Esophagus squamous epithelium (tissue), 5 donors: ENCODE measurements at regions not wholly inside any gene's neighbourhood (a gene's known extent, or its start where the extent isn't known, plus 50 kb on each side); places are given as distances from the start of the nearest gene placed in this dataset.

Experiments used
- DNase-seq: peaks from one replicate; lab custom pipeline; 2025; lab: John Stamatoyannopoulos, UW
- H3K27ac ChIP-seq, 4 donors: fragments of 200-600 bp; sonication (generic); one replicate each; pipeline ENCODE4 v1.5.1; 2016 to 2019; ENCODE audit warnings: mild to moderate bottlenecking in 1 of 4
- H3K27me3 ChIP-seq, 4 donors: fragments of 200-600 bp; sonication (generic); 1 replicate in 3 of 4; 2 replicates in 1 of 4; pipeline versions ENCODE4 v1.5.1 to v1.6.0; 2017 to 2021; ENCODE audit warnings: antibody characterized with exemption in 1 of 4
- H3K36me3 ChIP-seq, 3 donors: fragments of 200-600 bp; sonication (generic); one replicate each; pipeline ENCODE4 v1.5.1; 2016 to 2019
- H3K4me1 ChIP-seq, 3 donors: fragments of 200-600 bp; sonication (generic); one replicate each; pipeline ENCODE4 v1.5.1; 2017 to 2019
- H3K4me3 ChIP-seq, 4 donors: fragments of 200-600 bp; sonication (generic); 1 replicate in 3 of 4; 2 replicates in 1 of 4; pipeline ENCODE4 v1.5.1; 2016 to 2019; ENCODE audit warnings: mild to moderate bottlenecking in 2 of 4, moderate library complexity in 1 of 4
- H3K9me3 ChIP-seq, 3 donors: fragments of 200-600 bp; sonication (generic); one replicate each; pipeline ENCODE4 v1.5.1; 2016 to 2019
- CTCF ChIP-seq, 6 experiments: fragments of 450-650 bp in 4 of 6; fragments of 200-600 bp in 2 of 6; sonication (generic) in 2 of 6; IDR thresholded peaks; one replicate each; pipeline ENCODE4 v1.5.1; 2016 to 2019; ENCODE audit warnings: antibody characterized with exemption in 6 of 6, mild to moderate bottlenecking in 4 of 6, moderate library complexity in 4 of 6
- POLR2A ChIP-seq, 4 donors: fragments of 450-650 bp; IDR thresholded peaks; one replicate each; pipeline ENCODE4 v1.6.1; 2017; ENCODE audit warnings: antibody characterized with exemption in 4 of 4, mild to moderate bottlenecking in 4 of 4, moderate library complexity in 3 of 4
- WGBS, 2 donors: methylation state at CpG; one replicate each; pipeline ENCODE4 v1.1.5; 2018; 5-methylcytosine and 5-hydroxymethylcytosine counted together
- intact Hi-C: fragments of 100-400 bp; cut with DNase I; formaldehyde crosslinking; loops from one replicate; pipeline ENCODE4 v1.15.0; 2022
- donor health status: DM: yes; HTN: yes; CAD: no.

GRCh38 chr18:25423267-25423666 lies 71.3 kb upstream of the ZNF521 start:
- H3K36me3 ChIP-seq: no peaks in the 10 kb centered on the region
- DNase-seq: no peak
- intact Hi-C loops: no loop called here
- H3K27me3 ChIP-seq: no peaks in the 10 kb centered on the region
- H3K9me3 ChIP-seq: no peaks in the 10 kb centered on the region
- no peak overlapping the region for H3K4me3 ChIP-seq
- TF ChIP-seq CTCF (IDR thresholded peaks at IDR 0.05) (no peak), POLR2A (IDR thresholded peaks at IDR 0.05) (no peak)
- 55 to 63% methylated on average over 2 of the region's 2 CpGs for WGBS, 2 donors
- no peaks in the 10 kb centered on the region for H3K4me1 ChIP-seq
- no peak overlapping the region for H3K27ac ChIP-seq

- Histone ChIP-seq H3K27ac (no peak overlapping the region), H3K9me3 (no peaks in the 10 kb centered on the region), H3K4me1 (no peaks in the 10 kb centered on the region), H3K4me3 (no peak overlapping the region), H3K36me3 (no peaks in the 10 kb centered on the region), H3K27me3 (no peaks in the 10 kb centered on the region)
- 44 to 50% methylated on average over 1 of the region's 1 CpG for WGBS, 2 donors
- no peak for DNase-seq
- TF ChIP-seq POLR2A (IDR thresholded peaks at IDR 0.05) (no peak), CTCF (IDR thresholded peaks at IDR 0.05) (no peak)
- intact Hi-C loops: no loop called here
Observed at GRCh38 chr18:25422230-25422629, 70.3 kb upstream of the ZNF521 start.

- no peak for DNase-seq
- H3K36me3 ChIP-seq: no peaks in the 10 kb centered on the region
- no peak overlapping the region for H3K4me3 ChIP-seq
- no peak for TF ChIP-seq POLR2A (IDR thresholded peaks at IDR 0.05)
- no peak for TF ChIP-seq CTCF (IDR thresholded peaks at IDR 0.05)
- H3K9me3 ChIP-seq: no peaks in the 10 kb centered on the region
- no peaks in the 10 kb centered on the region for H3K27me3 ChIP-seq
- 54 to 59% methylated on average over 13 of the region's 13 CpGs for WGBS, 2 donors
- intact Hi-C loops: no loop called here
- no peak overlapping the region for H3K27ac ChIP-seq
- no peaks in the 10 kb centered on the region for H3K4me1 ChIP-seq
Observed at GRCh38 chr18:25420077-25420825, 68.3 kb upstream of the ZNF521 start.

- Histone ChIP-seq H3K36me3 (no peaks in the 10 kb centered on the region), H3K4me1 (no peaks in the 10 kb centered on the region), H3K27ac (no peak overlapping the region), H3K4me3 (no peak overlapping the region), H3K9me3 (no peaks in the 10 kb centered on the region), H3K27me3 (no peaks in the 10 kb centered on the region)
- no peak for TF ChIP-seq CTCF (IDR thresholded peaks at IDR 0.05)
- no peak for TF ChIP-seq POLR2A (IDR thresholded peaks at IDR 0.05)
- WGBS, 2 donors: 82 to 94% methylated on average over 3 of the region's 3 CpGs
- no peak for DNase-seq
- intact Hi-C loops: no loop called here
Observed at GRCh38 chr18:25416374-25416773, 64.4 kb upstream of the ZNF521 start.

GRCh38 chr18:25409971-25410370 lies 58.0 kb upstream of the ZNF521 start:
- WGBS, 2 donors: 69 to 81% methylated on average over 2 of the region's 2 CpGs
- DNase-seq: no peak

More at GRCh38 chr18:25409971-25410370, 58.0 kb upstream of the ZNF521 start:
- H3K9me3 ChIP-seq: no peaks in the 10 kb centered on the region
- no peaks in the 10 kb centered on the region for H3K27me3 ChIP-seq
- TF ChIP-seq CTCF (IDR thresholded peaks at IDR 0.05) (no peak), POLR2A (IDR thresholded peaks at IDR 0.05) (no peak)
- H3K27ac ChIP-seq: no peak overlapping the region
- intact Hi-C loops: no loop called here
- H3K4me1 ChIP-seq: no peaks in the 10 kb centered on the region
- no peak overlapping the region for H3K4me3 ChIP-seq
- H3K36me3 ChIP-seq: no peaks in the 10 kb centered on the region
